ENCODE measurements at regions not wholly inside any gene's neighbourhood (a gene's known extent, or its start where the extent isn't known, plus 50 kb on each side); places are given as distances from the start of the nearest gene placed in this dataset.
"Not testable (repeated sequence)": the region's sequence is repeated elsewhere in the genome, so short reads cannot be mapped to it uniquely, and the experiment has no call there.

- TF ChIP-seq CTCF (IDR thresholded peaks at IDR 0.05) (no peak), EP300 (IDR thresholded peaks at IDR 0.05) (no peak), POLR2A (IDR thresholded peaks at IDR 0.05) (no peak)
- Histone ChIP-seq H3K9me3 (peaks cover 0 to 20% (median 0%) of the 10 kb centered on the region in 4 donors), H3K27me3 (no peaks in the 10 kb centered on the region), H3K4me3 (no peak overlapping the region), H3K4me1 (no peaks in the 10 kb centered on the region), H3K36me3 (no peaks in the 10 kb centered on the region), H3K27ac (no peak overlapping the region)
- WGBS, 2 donors = 27 to 31% methylated on average over 1 of the region's 1 CpG
- DNase-seq (ENCODE audit: low spot score in 2 of 2) = no peak
These were observed 59.3 kb downstream of the GPR88 start for GRCh38 chr1:100597061-100597741.

GRCh38 chr1:100597784-100598183 is 59.8 kb downstream of the GPR88 start:
- no peaks in the 10 kb centered on the region for H3K4me1 ChIP-seq
- 54 to 56% methylated on average over 4 of the region's 4 CpGs for WGBS, 2 donors
- no peaks in the 10 kb centered on the region for H3K27me3 ChIP-seq
- no peak overlapping the region for H3K4me3 ChIP-seq
- TF ChIP-seq EP300 (IDR thresholded peaks at IDR 0.05) (no peak), CTCF (IDR thresholded peaks at IDR 0.05) (no peak), POLR2A (IDR thresholded peaks at IDR 0.05) (no peak)
- peaks cover 0 to 20% (median 0%) of the 10 kb centered on the region in 4 donors for H3K9me3 ChIP-seq
- no peak for DNase-seq (ENCODE audit: low spot score in 2 of 2)
- H3K27ac ChIP-seq = no peak overlapping the region
- H3K36me3 ChIP-seq = no peaks in the 10 kb centered on the region

GRCh38 chr1:100600377-100600776 is 62.4 kb downstream of the GPR88 start:
- DNase-seq (ENCODE audit: low spot score in 2 of 2); H3K36me3 ChIP-seq; H3K4me1 ChIP-seq; H3K27ac ChIP-seq; H3K4me3 ChIP-seq; H3K27me3 ChIP-seq: not testable (repeated sequence)
- peaks cover 0 to 31% (median 0%) of the 10 kb centered on the region in 4 donors for H3K9me3 ChIP-seq
- WGBS, 2 donors = 89% methylated on average over 2 of the region's 2 CpGs

- H3K36me3 ChIP-seq; H3K27ac ChIP-seq; H3K4me3 ChIP-seq; H3K4me1 ChIP-seq; H3K27me3 ChIP-seq; DNase-seq (ENCODE audit: low spot score in 2 of 2): not testable (repeated sequence)
- peaks cover 0 to 31% (median 0%) of the 10 kb centered on the region in 4 donors for H3K9me3 ChIP-seq
- WGBS, 2 donors = 83 to 87% methylated on average over 1 of the region's 1 CpG
These were observed 64.1 kb downstream of the GPR88 start for GRCh38 chr1:100602028-100602427.

- Histone ChIP-seq H3K27me3 (no peaks in the 10 kb centered on the region), H3K4me1 (peaks cover 0 to 22% (median 0%) of the 10 kb centered on the region in 4 donors), H3K36me3 (no peaks in the 10 kb centered on the region), H3K9me3 (peaks cover 0 to 30% (median 0%) of the 10 kb centered on the region in 4 donors), H3K4me3 (no peak overlapping the region), H3K27ac (no peak overlapping the region)
- TF ChIP-seq POLR2A (IDR thresholded peaks at IDR 0.05) (no peak), EP300 (IDR thresholded peaks at IDR 0.05) (no peak), CTCF (IDR thresholded peaks at IDR 0.05) (no peak)
- no peak for DNase-seq (ENCODE audit: low spot score in 2 of 2)
- WGBS, 2 donors = 67 to 73% methylated on average over 1 of the region's 1 CpG
These were observed 66.4 kb downstream of the GPR88 start for GRCh38 chr1:100604372-100604771.

GRCh38 chr1:100606438-100606837 is 68.5 kb downstream of the GPR88 start:
- DNase-seq (ENCODE audit: low spot score in 2 of 2) = peak in 1 of 2 donors; percentile 32
- H3K36me3 ChIP-seq = no peaks in the 10 kb centered on the region

More at GRCh38 chr1:100606438-100606837, 68.5 kb downstream of the GPR88 start:
- no peaks in the 10 kb centered on the region for H3K27me3 ChIP-seq
- 39 to 47% methylated on average over 3 of the region's 3 CpGs for WGBS, 2 donors
- no peak overlapping the region for H3K27ac ChIP-seq
- H3K4me3 ChIP-seq = no peak overlapping the region
- TF ChIP-seq CTCF (IDR thresholded peaks at IDR 0.05) (peak; percentile 30 to 56 (median 51)), EP300 (IDR thresholded peaks at IDR 0.05) (no peak), POLR2A (IDR thresholded peaks at IDR 0.05) (no peak)
- H3K9me3 ChIP-seq = peaks cover 0 to 15% (median 0%) of the 10 kb centered on the region in 4 donors
- H3K4me1 ChIP-seq = peaks cover 0 to 23% (median 0%) of the 10 kb centered on the region in 4 donors

All from tibial nerve (tissue), 4 donors.